SH-SY5Y (cell line): ENCODE measurements at regions not wholly inside any gene's neighbourhood (a gene's known extent, or its start where the extent isn't known, plus 50 kb on each side); places are given as distances from the start of the nearest gene placed in this dataset.

Source experiments
- GATA2 ChIP-seq: IDR thresholded peaks from 2 replicates; pipeline ENCODE4 v1.6.1; 2011; ENCODE audit warnings: mild to moderate bottlenecking, low read depth, low read length
- GATA3 ChIP-seq: IDR thresholded peaks from 2 replicates; pipeline ENCODE4 v1.6.1; 2011; ENCODE audit warnings: low read depth, mild to moderate bottlenecking, low read length, moderate library complexity

DNA sequence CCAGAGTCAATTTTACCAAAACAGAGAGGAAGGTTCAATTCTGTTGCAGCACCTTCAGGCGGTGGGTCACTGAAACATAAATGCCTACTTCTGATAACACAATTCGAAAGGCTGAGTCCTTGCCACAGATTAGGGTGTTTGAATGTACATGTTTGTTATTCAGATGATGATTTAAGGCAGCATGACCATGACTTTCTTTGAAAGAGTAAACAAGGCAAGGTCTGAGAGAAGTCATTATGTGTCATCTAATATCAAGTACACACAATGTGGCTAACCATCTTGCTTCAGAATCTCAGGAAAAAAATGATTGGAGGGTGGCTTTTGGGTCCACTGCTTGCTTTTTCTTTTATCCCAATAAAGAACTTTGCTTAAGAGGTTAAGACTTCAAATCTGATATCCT is 457.5 kb downstream of the TAF11L14 start:
- TF ChIP-seq GATA2: no peak
- TF ChIP-seq GATA3: no peak
